GM12891 (cell line): ENCODE measurements at regions not wholly inside any gene's neighbourhood (a gene's known extent, or its start where the extent isn't known, plus 50 kb on each side); places are given as distances from the start of the nearest gene placed in this dataset.
A peak's percentile ranks its signal among the peaks of the same experiment; 100 is the strongest.

Source experiments
- DNase-seq: peaks from one replicate; pipeline ENCODE4 v3.0.0; 2011; ENCODE audit warnings: low spot score; ENCODE audit not compliant: insufficient read length
- FAIRE-seq: peaks from 2 replicates; lab custom pipeline; 2011; peaks lifted over from hg19 to GRCh38; lab: Jason Lieb, UNC
- PAX5 ChIP-seq: IDR thresholded peaks from 2 replicates; pipeline ENCODE4 v1.6.1; 2011; ENCODE audit warnings: low read length, moderate library complexity, mild to moderate bottlenecking; ENCODE audit not compliant: insufficient read depth, severe bottlenecking
- POLR2A ChIP-seq: IDR thresholded peaks from 2 replicates; pipeline ENCODE4 v1.6.1; 2011; ENCODE audit warnings: low read depth, low read length, control low read depth
- POLR2AphosphoS5 ChIP-seq: IDR thresholded peaks from 2 replicates; pipeline ENCODE4 v1.6.1; 2011; ENCODE audit warnings: low read depth, low read length, control low read depth
- POU2F2 ChIP-seq: IDR thresholded peaks from 2 replicates; pipeline ENCODE4 v1.6.1; 2011; ENCODE audit warnings: low read depth, mild to moderate bottlenecking, control low read depth, low read length, moderate library complexity
- SPI1 ChIP-seq: IDR thresholded peaks from 2 replicates; pipeline ENCODE4 v1.6.1; 2011; ENCODE audit warnings: low read depth, low read length, control low read depth
- TAF1 ChIP-seq: IDR thresholded peaks from 2 replicates; pipeline ENCODE4 v1.6.1; 2011; ENCODE audit warnings: low read depth, low read length, control low read depth

GRCh38 chr1:119276558-119276957 lies 92.0 kb upstream of the HAO2 start:
- TF ChIP-seq POU2F2 (no peak), SPI1 (no peak), POLR2AphosphoS5 (no peak), TAF1 (no peak), PAX5 (no peak), POLR2A (no peak)
- FAIRE-seq (no peak), DNase-seq (no peak)

- TF ChIP-seq PAX5 (no peak), POLR2A (no peak), POU2F2 (no peak), TAF1 (no peak), POLR2AphosphoS5 (no peak), SPI1 (no peak)
- DNase-seq (no peak), FAIRE-seq (no peak)
These were observed 88.9 kb upstream of the HAO2 start for GRCh38 chr1:119279456-119280381.

- DNase-seq (no peak), FAIRE-seq (no peak)
- TF ChIP-seq TAF1: no peak
- TF ChIP-seq POLR2A: no peak
- TF ChIP-seq PAX5: no peak
- no peak for TF ChIP-seq SPI1
- TF ChIP-seq POLR2AphosphoS5: no peak
- TF ChIP-seq POU2F2: no peak
These were observed 83.1 kb upstream of the HAO2 start for GRCh38 chr1:119285482-119285881.

- TF ChIP-seq POLR2AphosphoS5: no peak
- TF ChIP-seq SPI1: no peak
- TF ChIP-seq POU2F2: no peak
- DNase-seq (peak; percentile 30), FAIRE-seq (peak; percentile 78)
These were observed 81.9 kb upstream of the HAO2 start for GRCh38 chr1:119286587-119287181.

GRCh38 chr1:119288751-119289150 lies 79.8 kb upstream of the HAO2 start:
- TF ChIP-seq POLR2A (no peak), TAF1 (no peak), PAX5 (no peak), SPI1 (no peak), POU2F2 (no peak), POLR2AphosphoS5 (no peak)
- FAIRE-seq (no peak), DNase-seq (no peak)

- FAIRE-seq: no peak
- TF ChIP-seq SPI1: no peak
- no peak for TF ChIP-seq POU2F2
- no peak for TF ChIP-seq PAX5
- TF ChIP-seq POLR2AphosphoS5: no peak
- no peak for TF ChIP-seq TAF1
- no peak for TF ChIP-seq POLR2A
- DNase-seq: no peak
These were observed 78.3 kb upstream of the HAO2 start for GRCh38 chr1:119290297-119290696.

GRCh38 chr1:119291611-119292206 lies 76.9 kb upstream of the HAO2 start:
- DNase-seq (no peak), FAIRE-seq (no peak)
- TF ChIP-seq PAX5 (no peak), POU2F2 (no peak), SPI1 (no peak), POLR2A (no peak), TAF1 (no peak), POLR2AphosphoS5 (no peak)

GRCh38 chr1:119293797-119294196 lies 74.8 kb upstream of the HAO2 start:
- DNase-seq: no peak
- FAIRE-seq: no peak
- TF ChIP-seq POLR2AphosphoS5: no peak
- no peak for TF ChIP-seq TAF1
- TF ChIP-seq PAX5: no peak
- no peak for TF ChIP-seq SPI1
- TF ChIP-seq POU2F2: no peak
- TF ChIP-seq POLR2A: no peak

- no peak for FAIRE-seq
- TF ChIP-seq POU2F2 (no peak), PAX5 (no peak), SPI1 (no peak), POLR2AphosphoS5 (no peak), TAF1 (no peak), POLR2A (no peak)
These were observed 74.4 kb upstream of the HAO2 start for GRCh38 chr1:119294199-119294598.

More at GRCh38 chr1:119294199-119294598, 74.4 kb upstream of the HAO2 start:
- DNase-seq: no peak
